ENCODE measurements at regions not wholly inside any gene's neighbourhood (a gene's known extent, or its start where the extent isn't known, plus 50 kb on each side); places are given as distances from the start of the nearest gene placed in this dataset.
A peak's percentile ranks its signal among the peaks of the same experiment; 100 is the strongest.
"Not testable (repeated sequence)": the region's sequence is repeated elsewhere in the genome, so short reads cannot be mapped to it uniquely, and the experiment has no call there.

DNA sequence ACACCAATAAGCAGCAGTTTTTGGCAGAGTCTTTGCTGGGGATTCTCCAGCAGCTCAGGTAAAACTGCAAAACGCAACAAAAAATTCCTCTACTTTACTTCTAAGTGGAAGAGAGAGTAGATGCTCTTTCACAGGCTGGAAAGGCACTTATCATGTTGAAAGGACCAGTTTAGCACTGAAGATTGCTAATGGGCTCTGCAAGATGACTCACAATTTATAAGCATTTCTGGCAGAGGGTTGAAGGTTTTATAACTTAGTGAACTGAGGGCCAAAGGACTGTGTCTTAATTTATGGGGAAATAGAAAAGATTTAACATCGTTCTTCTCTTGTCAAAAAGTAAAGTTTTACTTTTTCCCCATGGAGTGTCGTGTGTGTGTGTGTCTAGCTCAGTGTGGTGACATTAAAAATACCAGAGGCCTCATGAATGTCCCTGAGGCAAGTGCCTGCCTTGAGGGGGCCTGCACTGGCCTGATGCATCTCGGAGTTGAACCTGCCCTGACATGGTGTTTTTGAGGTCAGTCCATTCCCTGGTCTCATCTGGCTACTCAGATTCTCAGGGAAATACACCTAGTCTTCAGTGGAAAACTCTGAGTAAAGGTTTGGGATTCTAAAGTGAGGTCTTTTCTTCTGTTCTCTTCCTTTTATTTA, 1092.0 kb downstream of the NAALADL2 start:
- no peak for DNase-seq (ENCODE audit: low spot score)

GRCh38 chr3:175948041-175948440, 1088.9 kb downstream of the NAALADL2 start:
- DNase-seq (ENCODE audit: low spot score), result no peak

DNA sequence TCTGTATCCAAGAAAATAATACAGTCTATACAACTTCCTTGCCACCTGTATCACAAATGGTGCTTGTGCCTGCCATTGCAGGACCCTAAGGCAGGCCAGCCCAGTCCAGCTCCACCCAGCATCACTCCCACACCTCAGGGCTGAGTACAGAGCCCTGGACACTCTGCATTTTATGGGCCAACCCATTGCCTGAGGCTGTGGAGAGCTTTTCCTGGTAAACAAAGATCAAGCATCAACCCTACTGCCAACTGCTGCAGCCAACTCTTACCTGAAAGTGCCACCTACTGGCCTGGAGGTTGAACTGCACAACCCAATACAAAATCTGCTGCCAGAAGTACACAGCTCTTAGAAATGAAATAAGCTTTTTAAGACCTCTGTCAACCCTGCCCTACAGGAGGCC, 1082.2 kb downstream of the NAALADL2 start:
- no peak for DNase-seq (ENCODE audit: low spot score)

- no peak for DNase-seq (ENCODE audit: low spot score)
These were observed 1081.7 kb downstream of the NAALADL2 start for GRCh38 chr3:175940881-175941280.

DNA sequence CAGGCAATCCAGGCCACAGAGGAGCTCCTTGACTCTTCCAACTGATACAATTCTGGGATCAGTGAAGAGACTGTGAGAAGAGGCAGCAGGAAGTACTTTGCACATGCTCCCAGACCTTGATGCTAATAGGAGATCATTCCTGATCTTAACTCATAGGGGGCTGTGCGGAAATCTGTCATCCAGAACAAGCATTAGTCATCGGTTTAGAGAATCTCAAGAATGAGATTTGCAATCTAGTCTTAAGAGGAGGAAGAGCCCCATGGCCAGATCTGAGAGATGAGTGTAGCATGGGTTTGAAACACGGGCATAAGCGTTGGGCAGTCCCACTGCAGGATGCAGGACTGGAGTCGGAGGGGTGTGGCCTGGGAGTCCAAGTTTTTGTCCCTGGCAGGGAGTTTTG, 1081.1 kb downstream of the NAALADL2 start:
- DNase-seq (ENCODE audit: low spot score), result peak; percentile 10

DNA sequence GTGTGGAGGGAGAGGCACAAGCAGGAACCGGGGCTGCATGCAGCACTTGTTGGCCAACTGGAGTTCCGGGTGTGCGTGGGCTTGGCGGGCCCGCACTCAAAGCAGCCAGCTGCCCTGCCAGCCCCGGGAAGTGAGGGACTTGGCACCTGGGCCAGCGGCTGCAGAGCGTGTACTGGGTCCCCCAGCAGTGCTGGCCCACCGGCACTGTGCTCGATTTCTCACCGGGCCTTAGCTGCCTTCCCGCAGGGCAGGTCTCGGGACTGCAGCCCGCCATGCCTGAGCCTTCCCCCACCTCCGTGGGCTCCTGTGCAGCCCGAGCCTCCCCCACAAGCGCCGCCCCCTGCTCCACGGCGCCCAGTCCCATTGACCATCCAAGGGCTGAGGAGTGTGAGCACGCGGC, 1078.2 kb downstream of the NAALADL2 start:
- not testable (repeated sequence) for DNase-seq (ENCODE audit: low spot score)

DNA sequence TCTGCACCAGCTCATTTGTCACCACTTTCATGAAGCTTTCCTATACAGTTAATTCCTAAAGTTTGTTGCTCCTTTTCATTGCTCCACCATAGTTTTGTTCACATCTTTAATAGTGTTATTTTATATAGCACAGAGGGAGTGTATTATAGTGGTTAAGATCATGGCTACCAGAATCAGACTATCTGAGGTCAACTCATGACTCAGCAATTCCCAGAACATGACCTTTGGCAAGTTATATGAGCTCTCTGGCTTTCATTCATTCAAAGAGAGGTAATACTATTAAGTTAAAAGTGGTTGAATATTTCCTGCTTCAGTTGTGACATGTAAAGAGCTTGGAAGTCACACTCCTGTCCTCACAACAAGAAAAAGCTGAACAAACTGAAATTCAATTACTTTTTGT, 1073.5 kb downstream of the NAALADL2 start:
- no peak for DNase-seq (ENCODE audit: low spot score)

GRCh38 chr3:175919133-175919532, 1060.0 kb downstream of the NAALADL2 start:
- DNase-seq (ENCODE audit: low spot score), result no peak

GRCh38 chr3:175916191-175916934, 1057.2 kb downstream of the NAALADL2 start:
- DNase-seq (ENCODE audit: low spot score), result no peak

DNA sequence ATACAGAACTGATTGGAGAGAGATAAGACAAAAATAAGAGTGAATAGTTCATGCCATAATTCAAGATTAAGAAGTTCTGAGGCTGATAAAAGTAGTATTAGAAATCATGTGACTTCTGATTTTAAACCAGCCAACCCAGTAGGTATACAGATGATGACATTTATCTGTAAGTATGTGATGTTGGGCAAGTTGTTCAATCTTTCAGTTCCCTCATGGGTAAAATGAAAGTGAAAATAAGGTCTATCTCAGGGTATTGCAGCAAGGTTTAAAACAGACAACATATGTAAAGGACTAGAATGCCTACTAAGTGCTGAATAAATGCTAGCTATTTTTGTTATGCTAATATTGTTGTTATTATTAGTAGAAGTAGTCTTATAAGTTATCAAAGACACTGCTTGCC, 1055.7 kb downstream of the NAALADL2 start:
- DNase-seq (ENCODE audit: low spot score), result no peak

- no peak for DNase-seq (ENCODE audit: low spot score)
These were observed 1054.2 kb downstream of the NAALADL2 start for GRCh38 chr3:175913286-175913685.

GRCh38 chr3:175911937-175912336, 1052.8 kb downstream of the NAALADL2 start:
- no peak for DNase-seq (ENCODE audit: low spot score)

GRCh38 chr3:175902226-175902625, 1043.1 kb downstream of the NAALADL2 start:
- DNase-seq (ENCODE audit: low spot score), result no peak

DNA sequence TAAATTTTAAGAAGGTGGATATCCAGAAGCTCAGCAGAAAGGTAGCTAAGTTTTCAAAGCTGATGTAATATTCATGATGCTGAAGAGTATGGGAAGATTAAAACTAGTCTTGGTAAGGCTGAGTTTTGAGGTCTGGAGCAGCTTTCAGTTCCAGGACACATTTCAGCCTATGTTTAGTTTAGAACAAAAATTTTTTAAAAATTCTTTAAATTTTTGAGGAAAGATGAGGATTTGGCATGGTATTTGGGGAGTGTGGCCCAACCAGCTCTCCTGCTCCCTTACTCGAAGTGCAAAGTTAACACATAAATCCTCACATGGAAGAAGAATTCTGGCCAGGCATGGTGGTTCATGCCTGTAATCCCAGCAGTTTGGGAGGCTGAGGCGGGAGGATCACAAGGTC, 1039.1 kb downstream of the NAALADL2 start:
- DNase-seq (ENCODE audit: low spot score), result peak; percentile 7

GRCh38 chr3:175896655-175897054, 1037.5 kb downstream of the NAALADL2 start:
- no peak for DNase-seq (ENCODE audit: low spot score)

DNA sequence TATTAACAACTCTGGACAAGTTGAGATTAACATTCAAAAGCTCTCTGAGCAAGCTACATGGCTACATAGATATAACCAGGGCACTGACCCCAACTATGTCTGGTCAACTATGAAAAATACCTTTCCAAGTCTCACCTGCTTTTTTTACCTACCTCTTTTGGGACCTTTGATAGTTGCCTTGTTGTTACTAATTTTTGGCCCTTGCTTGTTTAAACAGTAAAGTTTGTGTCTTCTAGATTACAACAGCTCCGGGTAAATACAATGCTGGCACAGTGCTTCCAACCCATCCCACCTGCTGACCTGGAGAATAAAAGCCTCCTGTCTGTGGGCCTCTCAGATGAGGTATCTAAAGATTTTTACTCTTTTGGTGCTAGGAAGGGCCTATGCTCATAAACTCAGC, 1036.6 kb downstream of the NAALADL2 start:
- DNase-seq (ENCODE audit: low spot score), result no peak

DNA sequence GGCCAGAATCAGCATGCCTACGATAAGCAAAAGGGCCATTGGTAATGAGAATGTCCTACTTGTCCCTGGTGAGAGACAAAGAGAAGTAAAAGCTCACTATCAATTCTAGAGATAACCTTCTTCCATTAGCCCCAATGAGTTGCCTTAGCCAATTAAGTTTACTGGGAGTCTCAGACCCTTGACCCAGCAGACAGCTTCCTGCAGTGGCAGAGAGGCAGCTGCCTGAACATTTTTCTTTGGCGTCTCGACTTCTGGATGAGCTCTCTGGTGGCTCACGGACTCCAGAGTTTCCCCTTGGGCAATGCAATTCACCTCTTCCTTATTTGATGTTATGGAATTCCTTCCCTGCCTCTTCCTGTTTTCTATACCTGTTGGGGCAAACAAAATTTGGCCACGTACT, 1034.4 kb downstream of the NAALADL2 start:
- DNase-seq (ENCODE audit: low spot score), result no peak

DNA sequence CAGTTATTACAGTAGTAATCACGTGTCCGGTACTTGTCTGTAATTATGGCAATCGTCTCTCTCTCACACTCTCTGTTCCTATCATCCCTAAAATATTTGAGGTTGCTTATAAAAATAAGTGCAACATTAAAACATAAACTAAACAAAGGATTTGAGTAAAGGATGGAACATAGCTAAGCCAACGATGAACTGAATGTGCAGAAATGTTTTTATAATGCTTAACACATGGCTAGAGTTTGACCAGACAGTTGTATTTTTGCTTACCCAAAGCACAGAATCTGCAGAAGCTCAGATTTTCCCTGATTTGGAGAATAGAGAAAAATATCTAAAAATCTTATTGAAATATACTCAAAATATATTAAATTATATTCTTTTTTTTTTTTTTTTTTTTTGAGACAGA, 1030.9 kb downstream of the NAALADL2 start:
- no peak for DNase-seq (ENCODE audit: low spot score)

- no peak for DNase-seq (ENCODE audit: low spot score)
These were observed 1026.2 kb downstream of the NAALADL2 start for GRCh38 chr3:175885231-175885766.

- DNase-seq (ENCODE audit: low spot score), result no peak
These were observed 1020.3 kb downstream of the NAALADL2 start for GRCh38 chr3:175879417-175879816.

- no peak for DNase-seq (ENCODE audit: low spot score)
These were observed 1010.3 kb downstream of the NAALADL2 start for GRCh38 chr3:175869404-175869803.

DNA sequence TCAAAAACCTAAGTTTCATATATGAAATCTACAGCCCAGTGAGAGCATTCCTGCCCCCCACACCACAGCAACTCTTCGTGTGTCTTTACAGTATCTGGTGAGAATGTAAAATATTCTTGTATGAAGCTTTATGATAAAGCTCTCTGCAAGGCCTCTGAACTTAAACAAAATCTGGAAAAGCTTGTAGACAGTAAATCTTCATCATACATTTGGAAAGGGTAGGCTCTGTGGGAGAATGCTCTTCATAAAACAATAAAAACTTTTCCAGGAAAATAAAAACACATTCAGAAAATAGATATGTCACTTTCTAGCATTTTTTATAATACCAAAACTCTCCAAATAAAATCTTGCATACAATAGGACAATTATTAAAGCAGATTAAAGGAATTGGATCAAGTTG, 1009.5 kb downstream of the NAALADL2 start:
- no peak for DNase-seq (ENCODE audit: low spot score)

GRCh38 chr3:175865724-175866123, 1006.6 kb downstream of the NAALADL2 start:
- no peak for DNase-seq (ENCODE audit: low spot score)

DNA sequence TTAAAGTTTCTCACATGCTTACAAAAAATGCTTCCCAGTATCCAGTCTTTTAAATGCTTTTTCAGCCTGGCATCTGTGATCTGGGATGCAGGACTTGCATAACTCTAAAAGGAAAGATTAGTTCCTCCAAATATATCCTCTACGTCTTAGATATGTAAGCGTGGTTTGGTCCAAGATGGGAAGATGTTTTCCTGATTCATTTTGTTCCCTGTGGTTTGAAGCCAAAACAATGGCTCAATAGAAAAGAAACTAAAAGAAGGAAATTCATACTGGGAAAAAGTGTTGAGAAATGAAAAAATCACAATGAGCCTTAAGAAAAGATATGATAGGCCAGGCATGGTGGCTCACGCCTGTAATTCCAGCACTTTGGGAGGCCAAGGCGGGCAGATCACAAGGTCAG, 1002.8 kb downstream of the NAALADL2 start:
- DNase-seq (ENCODE audit: low spot score), result no peak
